Trophoblast cell (in vitro differentiated cells and primary cell): ENCODE measurements at regions not wholly inside any gene's neighbourhood (a gene's known extent, or its start where the extent isn't known, plus 50 kb on each side); places are given as distances from the start of the nearest gene placed in this dataset.
A peak's percentile ranks its signal among the peaks of the same experiment; 100 is the strongest.

Source experiments
- DNase-seq, 2 donors: peaks; one replicate each; pipeline ENCODE4 v3.0.0-alpha.2; 2016
- H2AFZ ChIP-seq: 2 replicates; pipeline ENCODE4 v1.6.1; 2013; ENCODE audit warnings: low read length, moderate library complexity, mild to moderate bottlenecking; ENCODE audit not compliant: insufficient read depth, poor library complexity
- H2AK5ac ChIP-seq: 2 replicates; pipeline ENCODE4 v1.6.1; 2013; ENCODE audit warnings: mild to moderate bottlenecking, low read length
- H2BK120ac ChIP-seq: 2 replicates; pipeline ENCODE4 v1.6.1; 2013; ENCODE audit warnings: low read length, mild to moderate bottlenecking, moderate library complexity; ENCODE audit not compliant: insufficient read depth, poor library complexity
- H2BK12ac ChIP-seq: 2 replicates; pipeline ENCODE4 v1.6.1; 2013; ENCODE audit warnings: mild to moderate bottlenecking, low read length, moderate library complexity
- H2BK5ac ChIP-seq: 2 replicates; pipeline ENCODE4 v1.6.1; 2013; ENCODE audit warnings: low read length, low read depth, moderate library complexity, mild to moderate bottlenecking; ENCODE audit not compliant: poor library complexity
- H3K14ac ChIP-seq: 2 replicates; pipeline ENCODE4 v1.6.1; 2013; ENCODE audit warnings: mild to moderate bottlenecking, low read length
- H3K18ac ChIP-seq: 2 replicates; pipeline ENCODE4 v1.6.1; 2013; ENCODE audit warnings: mild to moderate bottlenecking, low read length
- H3K23ac ChIP-seq: 2 replicates; pipeline ENCODE4 v1.6.1; 2013; ENCODE audit warnings: low read length
- H3K27ac ChIP-seq: 2 replicates; pipeline ENCODE4 v1.5.1; 2013; ENCODE audit warnings: low read depth, mild to moderate bottlenecking, inconsistent platforms, low read length, moderate library complexity
- H3K27me3 ChIP-seq: 2 replicates; pipeline ENCODE4 v1.6.1; 2013; ENCODE audit warnings: inconsistent platforms, mild to moderate bottlenecking, low read length, moderate library complexity; ENCODE audit not compliant: insufficient read depth
- H3K36me3 ChIP-seq, 2 experiments: 1 replicate in 1 of 2; 2 replicates in 1 of 2; pipeline ENCODE4 v1.6.1; 2013; ENCODE audit warnings: low read length in 2 of 2, mild to moderate bottlenecking in 2 of 2, moderate library complexity in 1 of 2; ENCODE audit not compliant: insufficient read depth in 2 of 2, control insufficient read depth in 1 of 2
- H3K4ac ChIP-seq: 2 replicates; pipeline ENCODE4 v1.6.1; 2013; ENCODE audit warnings: low read depth, mild to moderate bottlenecking, low read length, moderate library complexity
- H3K4me1 ChIP-seq, 2 experiments: 1 replicate in 1 of 2; 2 replicates in 1 of 2; pipeline ENCODE4 v1.6.1; 2013; ENCODE audit warnings: low read length in 2 of 2, mild to moderate bottlenecking in 2 of 2, moderate library complexity in 1 of 2; ENCODE audit not compliant: insufficient read depth in 2 of 2, control insufficient read depth in 1 of 2
- H3K4me2 ChIP-seq: 2 replicates; pipeline ENCODE4 v1.6.1; 2013; ENCODE audit warnings: inconsistent platforms, mild to moderate bottlenecking, low read length, moderate library complexity
- H3K4me3 ChIP-seq: 2 replicates; pipeline ENCODE4 v1.5.1; 2013; ENCODE audit warnings: mild to moderate bottlenecking, low read depth, low read length, inconsistent platforms
- H3K79me1 ChIP-seq: one replicate; pipeline ENCODE4 v1.6.1; 2013; ENCODE audit warnings: low read length
- H3K79me2 ChIP-seq: 2 replicates; pipeline ENCODE4 v1.6.1; 2013; ENCODE audit warnings: low read length, mild to moderate bottlenecking; ENCODE audit not compliant: control insufficient read depth, insufficient read depth, poor library complexity
- H3K9ac ChIP-seq: 2 replicates; pipeline ENCODE4 v1.6.1; 2013; ENCODE audit warnings: mild to moderate bottlenecking, low read length
- H3K9me3 ChIP-seq: 2 replicates; pipeline ENCODE4 v1.6.1; 2013; ENCODE audit warnings: low read depth, mild to moderate bottlenecking, control low read depth, inconsistent platforms, low read length; ENCODE audit not compliant: insufficient read depth
- H4K12ac ChIP-seq: 2 replicates; pipeline ENCODE4 v1.6.1; 2013; ENCODE audit warnings: low read depth, mild to moderate bottlenecking, low read length, moderate library complexity
- H4K8ac ChIP-seq: 2 replicates; pipeline ENCODE4 v1.6.1; 2013; ENCODE audit warnings: low read depth, mild to moderate bottlenecking, low read length, moderate library complexity
- H4K91ac ChIP-seq: one replicate; pipeline ENCODE4 v1.6.1; 2013; ENCODE audit warnings: low read depth, mild to moderate bottlenecking, low read length, moderate library complexity
- WGBS: extraction: QIAGEN DNeasy Blood & Tissue Kit; methylation state at CpG from one replicate; pipeline ENCODE4 v1.1.7; 2013; ENCODE audit warnings: missing lambda C conversion rate; ENCODE audit not compliant: insufficient read length, insufficient coverage; ENCODE audit errors: extremely low coverage; 5-methylcytosine and 5-hydroxymethylcytosine counted together

GRCh38 chr7:119472408-119473038 is 800.5 kb upstream of the KCND2 start:
- Histone ChIP-seq H3K9me3 (no peaks in the 10 kb centered on the region), H2BK5ac (no peak overlapping the region), H2AK5ac (no peak overlapping the region), H3K79me2 (no peaks in the 10 kb centered on the region), H3K27me3 (no peaks in the 10 kb centered on the region), H3K36me3 (no peaks in the 10 kb centered on the region), H3K4ac (no peak overlapping the region), H3K4me2 (no peak overlapping the region), H2BK120ac (no peak overlapping the region), H2AFZ (no peak overlapping the region), H3K23ac (no peak overlapping the region), H3K27ac (no peak overlapping the region), H4K91ac (no peak overlapping the region), H3K18ac (no peak overlapping the region), H4K12ac (no peak overlapping the region), H3K4me3 (no peak overlapping the region), H4K8ac (no peak overlapping the region), H3K9ac (no peak overlapping the region), H2BK12ac (no peak overlapping the region), H3K14ac (no peak overlapping the region), H3K79me1 (no peaks in the 10 kb centered on the region), H3K4me1 (no peaks in the 10 kb centered on the region)
- WGBS, result no CpG with 5 or more reads among the region's 7 CpGs
- no peak for DNase-seq

GRCh38 chr7:119482209-119482608 is 790.8 kb upstream of the KCND2 start:
- peak in 1 of 2 donors; percentile 31 for DNase-seq
- Histone ChIP-seq H2AK5ac (no peak overlapping the region), H3K79me2 (no peaks in the 10 kb centered on the region), H3K79me1 (no peaks in the 10 kb centered on the region), H2AFZ (no peak overlapping the region), H3K27me3 (no peaks in the 10 kb centered on the region), H4K91ac (no peak overlapping the region), H2BK120ac (no peak overlapping the region), H3K9me3 (no peaks in the 10 kb centered on the region), H3K4me1 (no peaks in the 10 kb centered on the region), H3K27ac (no peak overlapping the region), H4K8ac (no peak overlapping the region), H3K4me3 (no peak overlapping the region), H2BK12ac (no peak overlapping the region), H3K9ac (no peak overlapping the region), H3K23ac (no peak overlapping the region), H3K14ac (no peak overlapping the region), H4K12ac (no peak overlapping the region), H3K4ac (no peak overlapping the region), H3K18ac (no peak overlapping the region), H3K4me2 (no peak overlapping the region), H3K36me3 (no peaks in the 10 kb centered on the region), H2BK5ac (no peak overlapping the region)
- WGBS, result no CpG with 5 or more reads among the region's 4 CpGs

- H3K4me1 ChIP-seq, result no peaks in the 10 kb centered on the region
Measured at GRCh38 chr7:119482671-119483070, 790.3 kb upstream of the KCND2 start.

GRCh38 chr7:119483364-119483763 is 789.6 kb upstream of the KCND2 start:
- H2AFZ ChIP-seq, result no peak overlapping the region
- no peak overlapping the region for H3K4me3 ChIP-seq
- no peak for DNase-seq
- H3K4me2 ChIP-seq, result no peak overlapping the region
- no peak overlapping the region for H3K18ac ChIP-seq
- H4K8ac ChIP-seq, result no peak overlapping the region
- no peak overlapping the region for H4K12ac ChIP-seq
- no peaks in the 10 kb centered on the region for H3K79me2 ChIP-seq
- H3K36me3 ChIP-seq, result no peaks in the 10 kb centered on the region
- no peak overlapping the region for H3K4ac ChIP-seq
- no CpG with 5 or more reads among the region's 2 CpGs for WGBS
- no peaks in the 10 kb centered on the region for H3K79me1 ChIP-seq
- H3K4me1 ChIP-seq, result no peaks in the 10 kb centered on the region
- H3K9me3 ChIP-seq, result no peaks in the 10 kb centered on the region
- H2BK12ac ChIP-seq, result no peak overlapping the region
- no peak overlapping the region for H2BK5ac ChIP-seq
- no peak overlapping the region for H3K14ac ChIP-seq
- H3K9ac ChIP-seq, result no peak overlapping the region
- H4K91ac ChIP-seq, result no peak overlapping the region
- H3K27me3 ChIP-seq, result no peaks in the 10 kb centered on the region
- no peak overlapping the region for H3K27ac ChIP-seq
- H2AK5ac ChIP-seq, result no peak overlapping the region
- H2BK120ac ChIP-seq, result no peak overlapping the region
- H3K23ac ChIP-seq, result no peak overlapping the region

More at GRCh38 chr7:119482671-119483070, 790.3 kb upstream of the KCND2 start:
- no peak overlapping the region for H4K8ac ChIP-seq
- WGBS, result no CpG with 5 or more reads among the region's 2 CpGs
- H3K14ac ChIP-seq, result no peak overlapping the region
- no peak overlapping the region for H4K91ac ChIP-seq
- no peak overlapping the region for H3K18ac ChIP-seq
- no peak overlapping the region for H2BK120ac ChIP-seq
- no peak overlapping the region for H3K4me2 ChIP-seq
- no peak for DNase-seq
- H3K9ac ChIP-seq, result no peak overlapping the region
- H2BK5ac ChIP-seq, result no peak overlapping the region
- no peak overlapping the region for H3K4ac ChIP-seq
- H3K27me3 ChIP-seq, result no peaks in the 10 kb centered on the region
- H3K79me1 ChIP-seq, result no peaks in the 10 kb centered on the region
- H3K27ac ChIP-seq, result no peak overlapping the region
- H2AFZ ChIP-seq, result no peak overlapping the region
- no peak overlapping the region for H3K23ac ChIP-seq
- H3K79me2 ChIP-seq, result no peaks in the 10 kb centered on the region
- no peak overlapping the region for H3K4me3 ChIP-seq
- H3K9me3 ChIP-seq, result no peaks in the 10 kb centered on the region
- H2BK12ac ChIP-seq, result no peak overlapping the region
- H2AK5ac ChIP-seq, result no peak overlapping the region
- no peak overlapping the region for H4K12ac ChIP-seq
- no peaks in the 10 kb centered on the region for H3K36me3 ChIP-seq
